Adrenal gland (tissue), 5 donors: ENCODE measurements at regions not wholly inside any gene's neighbourhood (a gene's known extent, or its start where the extent isn't known, plus 50 kb on each side); places are given as distances from the start of the nearest gene placed in this dataset.
"Not testable (repeated sequence)": the region's sequence is repeated elsewhere in the genome, so short reads cannot be mapped to it uniquely, and the experiment has no call there.

ENCODE experiments used
- POLR2A ChIP-seq, 2 donors: fragments of 450-650 bp; IDR thresholded peaks; one replicate each; pipeline ENCODE4 v1.6.1; 2017; ENCODE audit warnings: antibody characterized with exemption in 2 of 2, mild to moderate bottlenecking in 2 of 2, moderate library complexity in 1 of 2
- TF ChIP-seq, protein P1 (sequence below), 6 experiments: fragments of 450-650 bp in 4 of 6; fragments of 200-600 bp in 2 of 6; sonication (generic) in 1 of 6; IDR thresholded peaks; 1 replicate in 5 of 6; 2 replicates in 1 of 6; pipeline versions ENCODE4 v1.5.1 to v1.8.0; 2016 to 2021; ENCODE audit warnings: antibody characterized with exemption in 6 of 6, mild to moderate bottlenecking in 2 of 6, moderate library complexity in 1 of 6
- donor health status: DM: no; HTN: no; CAD: no.

DNA sequence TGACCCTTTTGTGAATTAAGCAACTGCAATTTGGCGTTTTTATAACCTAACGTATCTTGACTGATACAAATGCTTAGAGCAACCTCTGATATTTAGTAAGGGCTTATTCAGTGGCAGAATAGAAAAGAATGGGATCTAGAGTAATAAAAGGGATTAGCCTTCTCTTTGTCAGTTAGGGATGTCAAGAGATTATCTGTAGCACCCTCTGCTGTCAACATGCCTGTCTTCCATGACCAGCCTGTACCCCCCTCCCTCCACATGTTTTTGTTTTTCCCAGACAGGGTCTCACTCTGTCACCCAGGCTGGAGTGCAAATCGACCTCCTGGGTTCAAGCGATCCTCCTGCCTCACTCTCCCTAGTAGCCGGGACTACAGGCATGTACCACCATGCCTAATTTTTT is 198.1 kb downstream of the NPIPA7 start:
- TF ChIP-seq, protein P1, sequence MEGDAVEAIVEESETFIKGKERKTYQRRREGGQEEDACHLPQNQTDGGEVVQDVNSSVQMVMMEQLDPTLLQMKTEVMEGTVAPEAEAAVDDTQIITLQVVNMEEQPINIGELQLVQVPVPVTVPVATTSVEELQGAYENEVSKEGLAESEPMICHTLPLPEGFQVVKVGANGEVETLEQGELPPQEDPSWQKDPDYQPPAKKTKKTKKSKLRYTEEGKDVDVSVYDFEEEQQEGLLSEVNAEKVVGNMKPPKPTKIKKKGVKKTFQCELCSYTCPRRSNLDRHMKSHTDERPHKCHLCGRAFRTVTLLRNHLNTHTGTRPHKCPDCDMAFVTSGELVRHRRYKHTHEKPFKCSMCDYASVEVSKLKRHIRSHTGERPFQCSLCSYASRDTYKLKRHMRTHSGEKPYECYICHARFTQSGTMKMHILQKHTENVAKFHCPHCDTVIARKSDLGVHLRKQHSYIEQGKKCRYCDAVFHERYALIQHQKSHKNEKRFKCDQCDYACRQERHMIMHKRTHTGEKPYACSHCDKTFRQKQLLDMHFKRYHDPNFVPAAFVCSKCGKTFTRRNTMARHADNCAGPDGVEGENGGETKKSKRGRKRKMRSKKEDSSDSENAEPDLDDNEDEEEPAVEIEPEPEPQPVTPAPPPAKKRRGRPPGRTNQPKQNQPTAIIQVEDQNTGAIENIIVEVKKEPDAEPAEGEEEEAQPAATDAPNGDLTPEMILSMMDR (IDR thresholded peaks at IDR 0.05): not testable (repeated sequence)
- not testable (repeated sequence) for TF ChIP-seq POLR2A (IDR thresholded peaks at IDR 0.05)
